Lower leg skin (tissue), 4 donors: ENCODE measurements at regions not wholly inside any gene's neighbourhood (a gene's known extent, or its start where the extent isn't known, plus 50 kb on each side); places are given as distances from the start of the nearest gene placed in this dataset.
"Not testable (repeated sequence)": the region's sequence is repeated elsewhere in the genome, so short reads cannot be mapped to it uniquely, and the experiment has no call there.

Experiments used
- DNase-seq, 2 donors: peaks; one replicate each; pipeline ENCODE4 v3.0.0-alpha.2; 2019; ENCODE audit warnings: low spot score in 2 of 2
- H3K4me3 ChIP-seq: fragments of 200-600 bp; sonication (generic); 2 replicates; pipeline ENCODE4 v1.5.1; 2017; ENCODE audit warnings: mild to moderate bottlenecking, low read depth; ENCODE audit not compliant: poor library complexity, severe bottlenecking
- POLR2A ChIP-seq, 2 donors: fragments of 450-650 bp; IDR thresholded peaks; one replicate each; pipeline ENCODE4 v1.6.1; 2016 to 2017; ENCODE audit warnings: antibody characterized with exemption in 2 of 2, mild to moderate bottlenecking in 1 of 2, moderate library complexity in 1 of 2
- WGBS, 2 donors: methylation state at CpG; one replicate each; pipeline ENCODE4 v1.1.5; 2018; 5-methylcytosine and 5-hydroxymethylcytosine counted together
- intact Hi-C: fragments of 100-400 bp; cut with DNase I; formaldehyde crosslinking; loops from one replicate; pipeline ENCODE4 v1.15.0; 2023; ENCODE audit warnings: low total_unique reads
- TF ChIP-seq, protein P1 (sequence below), 3 donors: fragments of 450-650 bp; IDR thresholded peaks; one replicate each; pipeline ENCODE4 v1.5.1; 2016; ENCODE audit warnings: antibody characterized with exemption in 3 of 3, mild to moderate bottlenecking in 3 of 3, moderate library complexity in 2 of 3

GRCh38 chr5:21397693-21398092, 1409.7 kb upstream of the CDH18 start:
- DNase-seq, result no peak
- 89 to 91% methylated on average over 2 of the region's 2 CpGs for WGBS, 2 donors
- H3K4me3 ChIP-seq, result no peak overlapping the region
- TF ChIP-seq, protein P1, sequence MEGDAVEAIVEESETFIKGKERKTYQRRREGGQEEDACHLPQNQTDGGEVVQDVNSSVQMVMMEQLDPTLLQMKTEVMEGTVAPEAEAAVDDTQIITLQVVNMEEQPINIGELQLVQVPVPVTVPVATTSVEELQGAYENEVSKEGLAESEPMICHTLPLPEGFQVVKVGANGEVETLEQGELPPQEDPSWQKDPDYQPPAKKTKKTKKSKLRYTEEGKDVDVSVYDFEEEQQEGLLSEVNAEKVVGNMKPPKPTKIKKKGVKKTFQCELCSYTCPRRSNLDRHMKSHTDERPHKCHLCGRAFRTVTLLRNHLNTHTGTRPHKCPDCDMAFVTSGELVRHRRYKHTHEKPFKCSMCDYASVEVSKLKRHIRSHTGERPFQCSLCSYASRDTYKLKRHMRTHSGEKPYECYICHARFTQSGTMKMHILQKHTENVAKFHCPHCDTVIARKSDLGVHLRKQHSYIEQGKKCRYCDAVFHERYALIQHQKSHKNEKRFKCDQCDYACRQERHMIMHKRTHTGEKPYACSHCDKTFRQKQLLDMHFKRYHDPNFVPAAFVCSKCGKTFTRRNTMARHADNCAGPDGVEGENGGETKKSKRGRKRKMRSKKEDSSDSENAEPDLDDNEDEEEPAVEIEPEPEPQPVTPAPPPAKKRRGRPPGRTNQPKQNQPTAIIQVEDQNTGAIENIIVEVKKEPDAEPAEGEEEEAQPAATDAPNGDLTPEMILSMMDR (IDR thresholded peaks at IDR 0.05), result no peak
- no peak for TF ChIP-seq POLR2A (IDR thresholded peaks at IDR 0.05)
- intact Hi-C loops, result no loop called here

- no peak for TF ChIP-seq POLR2A (IDR thresholded peaks at IDR 0.05)
- TF ChIP-seq, protein P1 (IDR thresholded peaks at IDR 0.05), result no peak
- no peak for DNase-seq
- H3K4me3 ChIP-seq, result no peak overlapping the region
- 69 to 81% methylated on average over 1 of the region's 1 CpG for WGBS, 2 donors
- intact Hi-C loops, result no loop called here
Measured at GRCh38 chr5:21391506-21391905, 1403.5 kb upstream of the CDH18 start.

DNA sequence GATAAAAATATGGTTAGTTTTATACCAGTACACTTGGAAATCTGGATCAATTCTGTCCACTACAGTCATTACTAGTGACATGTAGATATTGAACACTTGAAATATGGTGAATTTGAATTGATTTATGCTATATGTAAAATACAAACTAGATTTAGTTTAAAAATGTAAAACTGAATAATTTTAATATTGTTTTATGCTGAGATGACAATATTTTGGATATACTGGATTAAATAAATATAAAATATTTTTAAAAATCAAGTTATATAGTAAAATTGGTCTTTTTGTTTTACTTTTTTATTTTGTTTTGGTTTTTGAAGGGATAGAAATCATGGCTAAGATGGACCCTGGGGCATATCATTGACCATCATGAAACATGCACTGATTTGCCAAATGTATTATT, 1372.8 kb upstream of the CDH18 start:
- intact Hi-C loops, DNase-seq, H3K4me3 ChIP-seq: not testable (repeated sequence)

GRCh38 chr5:21341948-21342261, 1353.9 kb upstream of the CDH18 start:
- H3K4me3 ChIP-seq, intact Hi-C loops, DNase-seq: not testable (repeated sequence)
- 84 to 85% methylated on average over 3 of the region's 3 CpGs for WGBS, 2 donors

DNA sequence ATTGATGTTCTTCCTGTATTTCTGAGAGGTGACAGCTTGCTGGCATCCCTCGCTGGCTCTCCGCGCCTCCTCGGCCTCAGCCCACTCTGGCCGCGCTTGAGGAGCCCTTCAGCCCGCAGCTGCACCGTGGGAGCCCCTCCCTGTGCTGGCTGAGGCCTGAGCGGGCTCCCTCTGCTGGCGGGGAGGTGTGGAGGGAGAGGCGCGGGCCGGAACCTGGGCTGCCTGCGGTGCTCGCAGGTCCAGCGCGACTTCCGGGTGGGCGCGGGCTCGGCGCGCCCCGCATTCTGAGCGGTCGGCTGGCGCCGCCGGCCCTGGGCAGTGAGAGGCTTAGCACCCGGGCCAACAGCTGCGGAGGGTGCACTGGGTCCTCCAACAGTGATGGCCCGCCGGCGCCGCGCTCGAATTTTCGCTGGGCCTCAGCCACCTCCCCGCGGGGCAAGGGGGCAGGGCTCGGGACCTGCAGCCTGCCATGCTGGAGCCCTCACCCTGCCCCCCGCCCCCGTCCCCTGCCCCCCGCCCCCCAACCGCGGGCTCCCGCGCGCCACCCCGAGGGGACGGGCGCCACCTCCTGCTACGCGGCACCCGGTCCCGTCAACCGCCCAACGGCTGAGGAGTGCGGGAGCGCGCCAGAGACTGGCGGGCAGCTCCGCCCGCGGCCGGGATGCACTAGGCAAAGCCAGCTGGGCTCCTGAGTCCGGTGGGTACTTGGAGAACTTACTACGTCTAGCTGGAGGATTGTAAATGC, 1353.4 kb upstream of the CDH18 start:
- intact Hi-C loops, DNase-seq, H3K4me3 ChIP-seq: not testable (repeated sequence)
- WGBS, 2 donors, result 86 to 87% methylated on average over 4 to 7 of the region's 68 CpGs

GRCh38 chr5:21340233-21340632, 1352.2 kb upstream of the CDH18 start:
- H3K4me3 ChIP-seq, DNase-seq, intact Hi-C loops: not testable (repeated sequence)
- 51 to 68% methylated on average over 2 to 3 of the region's 3 CpGs for WGBS, 2 donors

GRCh38 chr5:21336478-21336877, 1348.5 kb upstream of the CDH18 start:
- intact Hi-C loops, DNase-seq, H3K4me3 ChIP-seq: not testable (repeated sequence)
- 5 to 13% methylated on average over 1 of the region's 1 CpG for WGBS, 2 donors

GRCh38 chr5:21315376-21315775, 1327.4 kb upstream of the CDH18 start:
- intact Hi-C loops, result not testable (repeated sequence)
- WGBS, 2 donors, result 91 to 93% methylated on average over 3 of the region's 3 CpGs

GRCh38 chr5:21301205-21301604, 1313.2 kb upstream of the CDH18 start:
- intact Hi-C loops, result not testable (repeated sequence)

More at GRCh38 chr5:21315376-21315775, 1327.4 kb upstream of the CDH18 start:
- not testable (repeated sequence) for H3K4me3 ChIP-seq, DNase-seq

DNA sequence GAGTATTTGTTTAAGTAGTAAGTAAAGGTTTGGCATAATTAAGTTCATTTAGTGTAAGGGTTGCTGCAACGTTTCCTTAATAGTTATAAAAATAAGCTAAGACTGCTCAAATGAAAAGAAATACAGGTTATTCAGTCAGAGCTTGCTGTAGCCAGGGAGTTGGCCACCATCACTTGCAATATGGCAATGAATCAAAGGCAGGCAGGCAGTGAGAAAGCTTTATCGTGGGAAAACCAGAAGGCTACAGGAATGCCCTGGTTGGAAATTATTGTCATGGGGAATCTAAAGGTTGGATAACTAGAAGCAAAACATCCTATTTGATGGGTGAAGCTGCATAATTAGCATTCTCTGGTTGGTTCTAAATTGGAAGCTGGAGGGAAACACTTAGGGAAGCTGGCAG, 1286.4 kb upstream of the CDH18 start:
- intact Hi-C loops, H3K4me3 ChIP-seq, DNase-seq: not testable (repeated sequence)
- WGBS, 2 donors, result 39 to 42% methylated on average over 2 of the region's 2 CpGs

More at GRCh38 chr5:21301205-21301604, 1313.2 kb upstream of the CDH18 start:
- not testable (repeated sequence) for DNase-seq, H3K4me3 ChIP-seq
